Posterior cingulate gyrus (tissue), 11 donors: ENCODE measurements at regions not wholly inside any gene's neighbourhood (a gene's known extent, or its start where the extent isn't known, plus 50 kb on each side); places are given as distances from the start of the nearest gene placed in this dataset.
A peak's percentile ranks its signal among the peaks of the same experiment; 100 is the strongest.

Experiments
- DNase-seq, 10 donors: peaks; one replicate each; pipeline versions ENCODE4 v3.0.0 to v3.0.0-alpha.2; 2020 to 2021; ENCODE audit warnings: mixed read lengths in 3 of 10
- intact Hi-C: fragments of 100-400 bp; cut with DNase I; formaldehyde crosslinking; loops from one replicate; pipeline ENCODE4 v1.15.1; 2023

- no peak for DNase-seq
- intact Hi-C loops = no loop called here
These were observed 649.3 kb downstream of the RPS29 start for GRCh38 chr14:48936849-48937248.

DNA sequence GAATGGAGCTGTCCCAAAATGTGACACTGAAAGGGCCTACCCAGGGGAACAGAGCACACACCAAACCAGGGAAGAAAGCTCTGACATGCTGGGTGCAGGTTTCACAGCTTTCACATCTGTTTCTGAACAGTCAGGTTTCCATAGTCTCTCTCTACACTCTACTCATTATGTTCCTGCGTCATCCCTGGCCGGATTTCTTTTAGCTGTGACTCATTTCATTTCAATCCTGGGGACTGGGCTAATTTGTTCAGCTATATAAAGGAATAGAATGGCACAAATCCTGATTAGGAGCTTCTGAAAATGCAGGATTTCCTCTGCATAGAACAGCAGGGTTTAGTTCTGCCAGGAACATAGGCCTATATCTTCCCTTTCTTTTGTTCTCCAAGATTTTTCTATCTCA lies 649.8 kb downstream of the RPS29 start:
- peak in 3 of 10 donors; percentile 12 to 26 (median 16) for DNase-seq

GRCh38 chr14:48925184-48925583 lies 661.0 kb downstream of the RPS29 start:
- intact Hi-C loops = no loop called here
- peak in 3 of 10 donors; percentile 7 to 66 (median 55) for DNase-seq

More for the DNA sequence above, 649.8 kb downstream of the RPS29 start:
- intact Hi-C loops = no loop called here

DNA sequence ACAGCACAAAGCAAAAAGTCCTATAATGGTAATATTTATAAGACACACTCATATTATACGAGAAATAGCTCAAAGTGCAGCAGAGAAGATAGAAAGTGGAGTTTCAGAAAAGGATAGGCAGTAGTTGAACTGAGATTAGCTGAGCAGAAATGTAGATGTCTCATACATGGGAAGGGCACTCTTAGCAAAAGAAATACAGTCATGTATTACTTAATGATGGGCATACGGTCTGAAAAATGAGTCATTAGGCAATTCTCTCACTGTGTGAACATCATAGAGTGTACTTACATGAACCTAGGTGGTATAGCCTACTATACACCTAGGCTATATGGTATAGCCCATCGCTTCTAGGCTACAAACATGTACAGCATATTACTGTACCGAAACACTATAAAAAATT lies 671.3 kb downstream of the RPS29 start:
- intact Hi-C loops = no loop called here
- no peak for DNase-seq

GRCh38 chr14:48914382-48914781 lies 671.8 kb downstream of the RPS29 start:
- DNase-seq = no peak
- intact Hi-C loops = no loop called here

DNA sequence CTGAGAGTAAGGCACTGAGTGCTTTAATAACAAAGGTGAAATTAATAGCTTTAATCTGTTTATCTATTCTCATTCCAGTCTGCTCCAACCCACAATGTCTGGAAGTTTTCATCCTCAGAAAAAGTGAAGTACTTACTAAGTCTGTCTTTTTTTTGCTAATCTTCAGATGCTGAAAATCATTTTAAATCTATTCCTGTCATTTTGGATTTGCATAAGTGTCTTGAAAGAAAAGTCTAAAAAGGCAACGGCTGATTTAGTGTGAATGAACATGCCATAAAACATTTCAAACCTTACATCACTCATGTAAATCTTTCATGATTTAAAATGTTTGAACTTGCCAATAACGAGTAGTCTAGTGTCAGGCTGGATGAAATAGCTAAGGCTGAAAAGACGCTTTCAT lies 685.6 kb downstream of the RPS29 start:
- no peak for DNase-seq
- intact Hi-C loops = no loop called here

DNA sequence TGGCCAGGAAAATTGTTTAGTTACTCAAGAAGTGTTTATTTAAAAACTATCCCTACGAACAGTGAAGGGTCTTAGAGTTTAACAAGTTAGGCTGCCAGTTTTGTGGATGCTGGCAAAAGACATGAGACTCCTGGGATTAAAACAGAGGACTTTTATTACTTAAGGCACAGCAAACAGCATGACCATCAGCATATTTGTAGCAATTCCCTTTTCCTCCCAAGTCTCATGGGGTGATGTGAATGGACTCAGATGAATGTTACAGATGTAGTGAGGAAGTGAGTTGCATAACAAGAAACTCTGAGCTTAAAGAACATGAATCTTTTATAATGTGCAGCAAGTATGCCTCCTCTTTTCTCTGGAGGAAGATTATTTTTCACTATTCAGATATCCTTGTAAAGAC lies 695.8 kb downstream of the RPS29 start:
- intact Hi-C loops = no loop called here

DNA sequence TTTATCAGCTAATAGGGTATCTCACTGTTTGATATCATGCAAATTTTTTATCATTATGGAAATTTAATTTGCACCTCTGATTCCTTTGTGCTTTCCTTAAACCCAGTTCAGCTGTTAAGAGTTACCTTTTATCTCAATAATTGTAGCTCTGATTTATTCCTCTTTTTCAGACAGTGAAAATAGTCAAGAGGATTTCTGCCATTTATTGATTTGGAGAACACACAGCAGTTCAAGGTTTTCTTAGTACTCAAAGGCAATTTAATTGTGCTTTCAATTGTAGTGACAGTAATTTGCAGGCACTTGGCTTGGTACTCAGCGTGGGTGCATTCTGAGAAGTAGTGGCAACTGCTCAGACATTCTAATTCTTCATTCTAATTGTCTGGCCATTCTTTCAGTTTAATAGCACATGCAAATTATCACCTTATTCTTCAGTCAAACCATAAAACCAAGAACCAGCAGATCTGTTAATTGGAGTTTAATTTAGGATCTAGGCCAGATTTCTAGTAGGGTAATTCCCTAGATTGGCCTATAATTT lies 709.3 kb downstream of the RPS29 start:
- no peak for DNase-seq
- intact Hi-C loops = no loop called here

More for the DNA sequence above, 695.8 kb downstream of the RPS29 start:
- DNase-seq = no peak

- intact Hi-C loops = no loop called here
These were observed 711.5 kb downstream of the RPS29 start for GRCh38 chr14:48874711-48875110.

GRCh38 chr14:48857366-48857765 lies 728.8 kb downstream of the RPS29 start:
- intact Hi-C loops = no loop called here
- DNase-seq = no peak

More at GRCh38 chr14:48874711-48875110, 711.5 kb downstream of the RPS29 start:
- DNase-seq = no peak

DNA sequence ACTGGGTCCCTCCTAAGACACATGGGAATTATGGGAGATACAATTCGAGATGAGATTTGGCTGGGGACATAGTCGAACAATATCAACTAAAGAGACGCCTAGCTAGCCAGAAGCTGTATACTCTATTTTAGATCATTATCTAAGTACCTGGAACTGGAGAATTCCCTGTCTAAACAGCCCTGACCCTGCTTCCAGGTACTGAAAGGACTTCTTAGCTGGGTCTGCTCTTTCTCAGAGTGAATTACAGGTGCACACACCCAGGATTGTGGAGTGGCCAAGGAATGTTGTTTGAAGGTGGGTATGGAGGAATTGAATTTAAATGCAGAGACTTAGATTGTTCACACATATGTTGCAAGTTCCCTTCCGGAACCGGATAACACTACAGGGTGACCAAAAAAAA lies 733.0 kb downstream of the RPS29 start:
- intact Hi-C loops = no loop called here
- no peak for DNase-seq

- intact Hi-C loops = no loop called here
These were observed 736.3 kb downstream of the RPS29 start for GRCh38 chr14:48849741-48850322.

DNA sequence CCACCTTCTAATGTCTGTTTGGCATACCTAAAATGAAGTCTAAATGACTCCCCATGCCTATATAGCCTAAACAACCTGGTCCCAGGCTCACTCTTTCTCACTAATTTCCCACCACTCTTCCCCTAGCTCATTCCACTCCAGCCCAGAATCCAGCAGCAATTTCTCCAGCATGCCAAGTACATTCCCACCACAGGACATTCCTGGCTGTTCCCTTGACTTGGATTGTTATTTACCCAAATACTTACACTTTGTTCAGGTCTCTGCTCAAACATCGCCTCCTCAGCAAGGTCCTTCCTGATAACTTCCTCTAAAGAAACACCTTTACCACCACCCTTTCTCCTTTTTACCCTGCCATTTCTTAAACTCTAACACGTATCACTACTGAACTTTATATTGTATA lies 743.4 kb downstream of the RPS29 start:
- intact Hi-C loops = no loop called here
- no peak for DNase-seq

More at GRCh38 chr14:48849741-48850322, 736.3 kb downstream of the RPS29 start:
- no peak for DNase-seq

DNA sequence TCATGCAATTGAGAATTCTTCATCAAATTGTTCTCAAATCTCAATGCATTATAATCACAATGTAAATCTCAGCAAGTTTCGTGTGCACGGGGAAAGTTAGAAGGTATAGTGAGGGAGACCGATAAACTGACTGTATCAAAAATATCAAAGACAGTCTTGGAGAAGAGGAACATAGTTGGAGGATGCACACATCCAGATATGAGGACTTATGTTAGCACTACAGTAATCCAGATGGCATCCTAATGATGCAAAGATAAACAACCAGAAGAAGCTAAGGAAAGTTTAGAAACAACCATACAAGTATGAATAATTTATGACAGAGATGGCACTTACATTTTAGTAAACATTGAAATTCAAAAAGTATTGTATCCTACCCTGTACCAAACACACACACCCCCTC lies 760.1 kb downstream of the RPS29 start:
- intact Hi-C loops = no loop called here
- DNase-seq = no peak

GRCh38 chr14:48814562-48814961 lies 771.6 kb downstream of the RPS29 start:
- no peak for DNase-seq
- intact Hi-C loops = no loop called here

DNA sequence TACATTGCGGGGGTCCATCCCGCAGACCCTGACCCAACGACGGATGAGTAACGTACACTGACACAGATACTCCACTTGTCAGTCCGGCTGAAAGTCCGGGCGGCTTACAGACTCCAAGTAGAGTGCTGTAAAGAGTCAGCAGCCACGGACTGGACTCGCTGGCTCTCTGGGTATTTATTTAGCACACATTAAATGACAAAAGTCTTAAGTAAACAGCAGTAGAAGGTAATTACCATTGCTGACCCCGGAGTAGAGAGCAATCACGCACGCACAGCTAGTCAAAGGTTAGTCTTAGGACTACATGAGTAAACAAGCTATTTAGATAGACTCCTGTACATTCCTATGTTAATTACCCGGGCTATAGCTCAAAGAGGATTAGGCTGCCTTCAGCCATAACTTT lies 780.9 kb downstream of the RPS29 start:
- no peak for DNase-seq
- intact Hi-C loops = no loop called here

DNA sequence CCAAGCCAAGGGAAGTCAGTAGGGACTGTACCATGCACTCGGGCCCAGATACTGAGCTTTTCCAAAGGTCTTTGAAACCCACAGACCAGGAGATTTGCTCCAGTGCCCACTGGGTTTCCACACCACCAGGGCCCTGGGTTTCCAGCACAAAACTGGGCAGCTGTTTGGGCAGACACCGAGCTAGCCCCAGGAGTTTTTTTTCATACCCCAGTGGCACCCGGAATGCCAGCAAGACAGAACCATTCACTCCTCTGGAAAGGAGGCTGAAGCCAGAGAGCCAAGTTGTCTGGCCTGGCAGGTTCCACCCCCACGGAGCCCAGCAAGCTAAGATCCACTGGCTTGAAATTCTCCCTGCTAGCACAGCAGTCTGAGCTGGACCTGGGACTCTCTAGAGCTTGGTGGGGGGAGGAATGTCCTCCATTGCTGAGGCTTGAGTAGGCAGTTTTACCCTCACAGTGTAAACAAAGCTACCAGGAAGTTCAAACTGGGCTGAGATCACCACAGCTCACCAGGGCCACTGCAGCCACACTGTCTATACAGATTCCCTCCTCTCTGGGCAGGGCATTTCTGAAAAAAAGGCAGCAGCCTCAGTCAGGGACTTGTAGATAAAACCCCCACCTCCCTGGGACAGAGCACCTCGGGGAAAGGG lies 793.7 kb downstream of the RPS29 start:
- DNase-seq = peak in 2 of 10 donors; percentile 57
- intact Hi-C loops = no loop called here

DNA sequence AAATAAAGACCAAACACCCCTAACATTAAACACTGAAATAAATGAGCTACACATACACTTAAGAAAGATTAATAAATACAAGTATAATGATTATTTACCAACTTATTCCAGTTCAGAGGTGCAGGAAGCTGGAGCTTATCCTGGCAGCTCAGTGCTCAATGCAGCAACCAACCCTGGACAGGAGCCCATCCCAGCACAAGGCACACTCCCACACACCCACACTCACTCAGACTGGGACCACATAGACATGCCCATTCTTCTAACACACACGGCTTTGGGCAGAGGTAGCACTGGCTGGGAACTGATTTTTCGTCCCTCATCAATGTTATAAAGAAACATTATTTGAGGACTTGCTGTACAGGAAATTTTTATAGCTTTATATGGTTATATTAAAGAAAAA lies 797.4 kb downstream of the RPS29 start:
- no peak for DNase-seq
- intact Hi-C loops = no loop called here

DNA sequence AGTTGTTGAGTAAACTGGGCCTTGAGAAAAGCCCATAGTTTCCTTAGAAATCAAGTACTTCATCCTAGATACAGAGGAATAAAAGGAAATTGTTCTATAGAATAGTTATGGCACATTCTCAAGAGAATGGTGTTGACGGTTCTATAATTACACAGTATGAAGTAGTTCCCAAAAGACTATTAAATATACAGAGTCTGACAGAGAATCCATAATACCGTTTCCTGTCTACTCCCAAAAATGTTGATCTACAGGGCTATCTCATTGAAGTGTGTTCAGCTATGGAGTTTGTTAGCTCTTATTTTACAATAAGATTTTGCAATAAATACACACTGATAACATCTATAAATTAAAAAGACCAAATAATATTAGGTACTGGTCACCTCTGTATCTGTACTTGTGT lies 799.7 kb downstream of the RPS29 start:
- intact Hi-C loops = no loop called here
- no peak for DNase-seq

GRCh38 chr14:48771717-48772116 lies 814.5 kb downstream of the RPS29 start:
- DNase-seq = peak in 1 of 10 donors; percentile 6
- intact Hi-C loops = no loop called here

DNA sequence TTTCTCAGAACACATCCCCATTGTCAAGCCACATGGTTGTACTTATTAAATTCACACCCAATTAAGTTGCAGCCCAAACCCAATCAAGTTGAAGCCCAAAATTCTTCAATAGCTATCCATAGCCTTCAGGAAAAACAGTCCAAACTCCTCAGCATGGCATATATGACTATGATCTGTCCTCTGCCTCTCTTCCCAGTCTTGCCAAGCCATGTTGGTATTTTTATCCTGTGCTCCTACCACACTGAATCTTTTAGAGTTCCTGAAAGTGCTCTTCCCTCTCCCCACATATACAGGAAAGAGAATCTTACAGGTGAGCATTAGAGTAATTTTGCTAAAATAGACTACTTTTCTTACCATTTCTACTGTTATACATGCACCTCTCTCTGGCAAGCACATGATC lies 834.9 kb downstream of the RPS29 start:
- intact Hi-C loops = no loop called here
- DNase-seq = no peak

DNA sequence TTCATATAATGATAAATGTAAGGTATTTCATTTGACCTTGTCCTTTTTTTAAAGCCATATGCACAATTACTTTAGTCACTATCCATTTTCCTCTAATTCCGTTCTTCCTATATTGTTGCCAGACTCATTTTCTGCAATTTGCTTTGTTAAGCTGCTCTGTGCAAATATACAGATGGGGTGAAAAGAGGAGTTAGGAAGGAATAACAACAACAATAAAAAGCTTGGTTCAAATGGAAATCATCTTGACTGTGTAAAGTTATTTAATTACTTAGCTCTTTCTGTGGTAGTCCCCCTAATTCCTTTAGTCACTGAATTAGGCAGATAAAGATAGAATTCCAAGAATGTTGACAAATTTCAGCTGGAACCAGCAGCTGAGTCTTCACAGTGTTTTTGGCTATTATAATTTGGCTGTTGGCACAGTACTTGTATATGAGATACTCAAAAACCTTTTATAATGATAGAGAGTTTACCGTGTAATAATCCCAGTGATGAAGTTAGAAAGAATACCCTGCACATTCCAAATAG lies 838.0 kb downstream of the RPS29 start:
- intact Hi-C loops = no loop called here
- no peak for DNase-seq
